ENCODE measurements at regions not wholly inside any gene's neighbourhood (a gene's known extent, or its start where the extent isn't known, plus 50 kb on each side); places are given as distances from the start of the nearest gene placed in this dataset.

GRCh38 chr11:97990162-97990920 lies 1030.4 kb upstream of the CNTN5 start:
- H3K4me3 Mint-ChIP-seq = no peak overlapping the region
- no peak overlapping the region for H3K27ac Mint-ChIP-seq
- ChIA-PET CTCF (no interaction called here), POLR2A (no interaction called here)
- intact Hi-C loops (cut with micrococcal nuclease) = no loop called here
- H3K36me3 Mint-ChIP-seq = no peaks in the 10 kb centered on the region
- no peaks in the 10 kb centered on the region for H3K27me3 Mint-ChIP-seq
- no peaks in the 10 kb centered on the region for H3K4me1 Mint-ChIP-seq (ENCODE audit: low read depth)
- H3K9me3 Mint-ChIP-seq = no peaks in the 10 kb centered on the region
- DNase-seq = no peak

GRCh38 chr11:97993562-97993961 lies 1027.2 kb upstream of the CNTN5 start:
- POLR2A ChIA-PET = no interaction called here
- Mint-ChIP-seq H3K27me3 (no peaks in the 10 kb centered on the region), H3K27ac (no peak overlapping the region), H3K4me1 (ENCODE audit: low read depth) (no peaks in the 10 kb centered on the region), H3K36me3 (no peaks in the 10 kb centered on the region), H3K9me3 (peaks cover 2% of the 10 kb centered on the region), H3K4me3 (no peak overlapping the region)
- intact Hi-C loops (cut with micrococcal nuclease) = no loop called here
- no peak for DNase-seq
- CTCF ChIA-PET = no interaction called here

- Mint-ChIP-seq H3K4me1 (ENCODE audit: low read depth) (no peaks in the 10 kb centered on the region), H3K27ac (no peak overlapping the region), H3K27me3 (no peaks in the 10 kb centered on the region), H3K36me3 (no peaks in the 10 kb centered on the region), H3K9me3 (peaks cover 7% of the 10 kb centered on the region), H3K4me3 (no peak overlapping the region)
- DNase-seq = no peak
- ChIA-PET POLR2A (no interaction called here), CTCF (no interaction called here)
- intact Hi-C loops (cut with micrococcal nuclease) = no loop called here
Observed at GRCh38 chr11:97995874-97996273, 1024.9 kb upstream of the CNTN5 start.

- CTCF ChIA-PET = no interaction called here
- Mint-ChIP-seq H3K9me3 (peaks cover 13% of the 10 kb centered on the region), H3K4me1 (ENCODE audit: low read depth) (no peaks in the 10 kb centered on the region), H3K36me3 (no peaks in the 10 kb centered on the region), H3K27ac (no peak overlapping the region), H3K4me3 (no peak overlapping the region), H3K27me3 (no peaks in the 10 kb centered on the region)
- POLR2A ChIA-PET = no interaction called here
- intact Hi-C loops (cut with micrococcal nuclease) = no loop called here
- no peak for DNase-seq
Observed at GRCh38 chr11:97996762-97997161, 1024.0 kb upstream of the CNTN5 start.

- CTCF ChIA-PET = no interaction called here
- H3K27me3 Mint-ChIP-seq = no peaks in the 10 kb centered on the region
Observed at GRCh38 chr11:98003606-98004371, 1017.0 kb upstream of the CNTN5 start.

GRCh38 chr11:98007072-98007471 lies 1013.7 kb upstream of the CNTN5 start:
- Mint-ChIP-seq H3K9me3 (peaks cover 14% of the 10 kb centered on the region), H3K36me3 (no peaks in the 10 kb centered on the region), H3K4me1 (ENCODE audit: low read depth) (no peaks in the 10 kb centered on the region), H3K27me3 (no peaks in the 10 kb centered on the region), H3K27ac (no peak overlapping the region), H3K4me3 (no peak overlapping the region)
- DNase-seq = no peak
- intact Hi-C loops (cut with micrococcal nuclease) = no loop called here
- POLR2A ChIA-PET = no interaction called here
- CTCF ChIA-PET = no interaction called here

More at GRCh38 chr11:98003606-98004371, 1017.0 kb upstream of the CNTN5 start:
- H3K36me3 Mint-ChIP-seq = no peaks in the 10 kb centered on the region
- no peak overlapping the region for H3K4me3 Mint-ChIP-seq
- intact Hi-C loops (cut with micrococcal nuclease) = no loop called here
- H3K9me3 Mint-ChIP-seq = peaks cover 20% of the 10 kb centered on the region
- POLR2A ChIA-PET = no interaction called here
- H3K27ac Mint-ChIP-seq = no peak overlapping the region
- DNase-seq = no peak
- H3K4me1 Mint-ChIP-seq (ENCODE audit: low read depth) = no peaks in the 10 kb centered on the region

GRCh38 chr11:98027652-98028051 lies 993.1 kb upstream of the CNTN5 start:
- Mint-ChIP-seq H3K27ac (no peak overlapping the region), H3K4me3 (no peak overlapping the region), H3K27me3 (no peaks in the 10 kb centered on the region), H3K9me3 (peaks cover 2% of the 10 kb centered on the region), H3K4me1 (ENCODE audit: low read depth) (no peaks in the 10 kb centered on the region), H3K36me3 (no peaks in the 10 kb centered on the region)
- POLR2A ChIA-PET = no interaction called here
- intact Hi-C loops (cut with micrococcal nuclease) = no loop called here
- CTCF ChIA-PET = no interaction called here
- DNase-seq = no peak

GRCh38 chr11:98029832-98030231 lies 990.9 kb upstream of the CNTN5 start:
- Mint-ChIP-seq H3K27ac (no peak overlapping the region), H3K4me1 (ENCODE audit: low read depth) (no peaks in the 10 kb centered on the region), H3K4me3 (no peak overlapping the region), H3K27me3 (no peaks in the 10 kb centered on the region), H3K36me3 (no peaks in the 10 kb centered on the region), H3K9me3 (peaks cover 11% of the 10 kb centered on the region)
- CTCF ChIA-PET = no interaction called here
- DNase-seq = no peak
- POLR2A ChIA-PET = no interaction called here
- intact Hi-C loops (cut with micrococcal nuclease) = no loop called here

- Mint-ChIP-seq H3K4me3 (no peak overlapping the region), H3K4me1 (ENCODE audit: low read depth) (no peaks in the 10 kb centered on the region), H3K27me3 (no peaks in the 10 kb centered on the region), H3K36me3 (no peaks in the 10 kb centered on the region), H3K9me3 (peaks cover 26% of the 10 kb centered on the region), H3K27ac (no peak overlapping the region)
- ChIA-PET POLR2A (no interaction called here), CTCF (no interaction called here)
- intact Hi-C loops (cut with micrococcal nuclease) = no loop called here
- DNase-seq = no peak
Observed at GRCh38 chr11:98036810-98037209, 983.9 kb upstream of the CNTN5 start.

GRCh38 chr11:98040061-98040808 lies 980.5 kb upstream of the CNTN5 start:
- no peaks in the 10 kb centered on the region for H3K36me3 Mint-ChIP-seq
- H3K4me3 Mint-ChIP-seq = no peak overlapping the region
- peaks cover 11% of the 10 kb centered on the region for H3K9me3 Mint-ChIP-seq
- no peaks in the 10 kb centered on the region for H3K4me1 Mint-ChIP-seq (ENCODE audit: low read depth)
- H3K27me3 Mint-ChIP-seq = no peaks in the 10 kb centered on the region
- POLR2A ChIA-PET = no interaction called here
- intact Hi-C loops (cut with micrococcal nuclease) = no loop called here
- no peak overlapping the region for H3K27ac Mint-ChIP-seq
- CTCF ChIA-PET = no interaction called here
- DNase-seq = no peak

GRCh38 chr11:98047647-98048046 lies 973.1 kb upstream of the CNTN5 start:
- POLR2A ChIA-PET = no interaction called here
- H3K36me3 Mint-ChIP-seq = no peaks in the 10 kb centered on the region
- no peak overlapping the region for H3K27ac Mint-ChIP-seq
- H3K27me3 Mint-ChIP-seq = no peaks in the 10 kb centered on the region
- CTCF ChIA-PET = no interaction called here
- H3K4me3 Mint-ChIP-seq = no peak overlapping the region
- intact Hi-C loops (cut with micrococcal nuclease) = no loop called here
- DNase-seq = no peak
- peaks cover 7% of the 10 kb centered on the region for H3K9me3 Mint-ChIP-seq
- H3K4me1 Mint-ChIP-seq (ENCODE audit: low read depth) = no peaks in the 10 kb centered on the region

- Mint-ChIP-seq H3K27ac (no peak overlapping the region), H3K4me3 (no peak overlapping the region), H3K27me3 (no peaks in the 10 kb centered on the region), H3K4me1 (ENCODE audit: low read depth) (no peaks in the 10 kb centered on the region), H3K9me3 (peaks cover 2% of the 10 kb centered on the region), H3K36me3 (no peaks in the 10 kb centered on the region)
- DNase-seq = no peak
- intact Hi-C loops (cut with micrococcal nuclease) = no loop called here
- CTCF ChIA-PET = no interaction called here
- POLR2A ChIA-PET = no interaction called here
Observed at GRCh38 chr11:98053851-98054250, 966.9 kb upstream of the CNTN5 start.

Data from activated CD4-positive, alpha-beta memory T cell treated with anti-CD3 and anti-CD28 coated beads for 36 hours (primary cell).